ENCODE measurements at regions not wholly inside any gene's neighbourhood (a gene's known extent, or its start where the extent isn't known, plus 50 kb on each side); places are given as distances from the start of the nearest gene placed in this dataset.
"Not testable (repeated sequence)": the region's sequence is repeated elsewhere in the genome, so short reads cannot be mapped to it uniquely, and the experiment has no call there.

GRCh38 chr2:184154438-184154837, 443.9 kb upstream of the ZNF804A start:
- DNase-seq = no peak

- no peak for DNase-seq
Observed at GRCh38 chr2:184155791-184156190, 442.5 kb upstream of the ZNF804A start.

GRCh38 chr2:184157141-184157540, 441.2 kb upstream of the ZNF804A start:
- DNase-seq = no peak

GRCh38 chr2:184162426-184162825, 435.9 kb upstream of the ZNF804A start:
- DNase-seq = no peak

GRCh38 chr2:184168823-184169222, 429.5 kb upstream of the ZNF804A start:
- DNase-seq = not testable (repeated sequence)

GRCh38 chr2:184169366-184169765, 429.0 kb upstream of the ZNF804A start:
- no peak for DNase-seq

GRCh38 chr2:184174493-184175104, 423.7 kb upstream of the ZNF804A start:
- DNase-seq = no peak

- no peak for DNase-seq
Observed at GRCh38 chr2:184178229-184178628, 420.1 kb upstream of the ZNF804A start.

GRCh38 chr2:184186436-184186835, 411.9 kb upstream of the ZNF804A start:
- DNase-seq = no peak

GRCh38 chr2:184187421-184187971, 410.8 kb upstream of the ZNF804A start:
- no peak for DNase-seq

GRCh38 chr2:184190725-184191124, 407.6 kb upstream of the ZNF804A start:
- no peak for DNase-seq

GRCh38 chr2:184192649-184193048, 405.7 kb upstream of the ZNF804A start:
- no peak for DNase-seq

- no peak for DNase-seq
Observed at GRCh38 chr2:184197413-184197812, 400.9 kb upstream of the ZNF804A start.

GRCh38 chr2:184198791-184199190, 399.5 kb upstream of the ZNF804A start:
- DNase-seq = not testable (repeated sequence)

- DNase-seq = no peak
Observed at GRCh38 chr2:184199274-184199673, 399.1 kb upstream of the ZNF804A start.

GRCh38 chr2:184201246-184201645, 397.1 kb upstream of the ZNF804A start:
- no peak for DNase-seq

- DNase-seq = no peak
Observed at GRCh38 chr2:184203661-184204060, 394.7 kb upstream of the ZNF804A start.

- DNase-seq = no peak
Observed at GRCh38 chr2:184205048-184205596, 393.2 kb upstream of the ZNF804A start.

GRCh38 chr2:184206045-184206444, 392.3 kb upstream of the ZNF804A start:
- DNase-seq = no peak

GRCh38 chr2:184210329-184210728, 388.0 kb upstream of the ZNF804A start:
- DNase-seq = no peak

GRCh38 chr2:184215745-184216144, 382.6 kb upstream of the ZNF804A start:
- no peak for DNase-seq

GRCh38 chr2:184256611-184257010, 341.7 kb upstream of the ZNF804A start:
- DNase-seq = no peak

GRCh38 chr2:184261331-184261730, 337.0 kb upstream of the ZNF804A start:
- no peak for DNase-seq

- no peak for DNase-seq
Observed at GRCh38 chr2:184261818-184262217, 336.5 kb upstream of the ZNF804A start.

Data from NCI-H1048 (cell line).